HG02885 (cell line): ENCODE measurements at regions not wholly inside any gene's neighbourhood (a gene's known extent, or its start where the extent isn't known, plus 50 kb on each side); places are given as distances from the start of the nearest gene placed in this dataset.
"Not testable (repeated sequence)": the region's sequence is repeated elsewhere in the genome, so short reads cannot be mapped to it uniquely, and the experiment has no call there.

Experiments
- ATAC-seq: cut with Tn5 transposase; IDR thresholded peaks from one replicate; pipeline ENCODE4 v1.9.1; 2021; ENCODE audit warnings: mild to moderate bottlenecking; ENCODE audit not compliant: unreplicated experiment, poor library complexity

DNA sequence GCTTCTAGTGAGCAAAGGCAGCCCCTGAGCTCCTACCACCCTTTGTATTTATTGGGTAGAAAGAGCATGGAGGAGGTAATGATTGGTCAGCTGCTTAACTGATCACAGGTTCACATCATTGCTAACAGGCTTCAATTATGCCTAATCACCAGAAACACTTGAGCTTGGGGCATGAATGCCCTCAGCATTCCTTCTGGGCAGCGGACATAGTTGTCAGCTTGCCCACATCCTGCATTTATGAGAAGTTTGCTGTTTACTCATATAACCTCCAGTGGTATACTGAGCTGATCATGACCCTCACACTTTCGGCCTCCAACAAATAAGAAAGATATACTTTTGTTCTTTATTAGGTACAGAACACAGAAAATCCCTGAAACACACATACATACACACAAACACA is 140.3 kb upstream of the ODAD2 start:
- ATAC-seq, result no peak

DNA sequence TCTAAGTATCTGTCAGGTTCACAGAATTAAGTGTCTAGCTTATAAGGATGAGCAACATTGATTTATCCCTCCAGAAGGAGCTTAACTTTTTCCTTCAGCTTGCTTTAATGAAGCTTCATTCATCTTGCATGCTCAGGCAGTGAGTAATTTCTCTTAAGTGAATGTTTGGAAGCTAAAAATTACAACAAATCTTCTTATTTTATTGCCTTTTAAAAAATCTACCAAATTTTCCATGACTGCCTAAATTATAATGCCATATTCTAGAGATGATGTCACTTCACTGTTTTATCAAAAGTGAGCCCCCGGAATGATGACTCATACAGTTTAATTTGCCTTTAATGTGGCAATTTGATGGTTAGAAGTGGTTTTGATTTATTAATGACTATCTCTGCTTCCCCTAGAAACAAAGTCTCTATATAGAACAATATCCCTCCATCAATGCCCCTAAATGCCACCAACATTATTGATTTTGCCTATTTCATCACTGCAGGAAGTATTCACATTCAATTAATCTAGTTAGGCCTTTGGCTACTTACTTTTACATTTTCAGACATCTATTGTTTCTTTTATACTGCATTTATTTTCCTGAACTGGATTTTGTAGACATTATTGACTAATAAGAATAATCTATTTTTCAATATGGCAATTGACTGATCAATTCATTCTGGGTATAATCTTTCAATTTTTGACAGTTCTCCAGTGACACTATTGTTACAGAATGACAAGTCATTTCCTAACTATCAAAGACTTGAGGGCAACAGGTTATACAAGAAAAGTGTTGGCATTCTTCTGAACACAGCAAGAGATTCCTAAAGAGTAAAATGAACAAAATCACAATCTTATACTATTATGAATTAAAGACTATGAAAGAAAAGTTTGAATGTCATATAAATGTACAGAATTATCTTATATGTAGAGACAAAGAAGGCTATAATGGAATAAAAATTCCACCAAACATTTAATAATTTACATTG is 139.3 kb upstream of the ODAD2 start:
- ATAC-seq, result no peak

- no peak for ATAC-seq
Observed at GRCh38 chr10:28135258-28135657, 136.4 kb upstream of the ODAD2 start.

GRCh38 chr10:28130267-28130666 is 131.4 kb upstream of the ODAD2 start:
- ATAC-seq, result no peak

- no peak for ATAC-seq
Observed at GRCh38 chr10:28127881-28128280, 129.0 kb upstream of the ODAD2 start.

DNA sequence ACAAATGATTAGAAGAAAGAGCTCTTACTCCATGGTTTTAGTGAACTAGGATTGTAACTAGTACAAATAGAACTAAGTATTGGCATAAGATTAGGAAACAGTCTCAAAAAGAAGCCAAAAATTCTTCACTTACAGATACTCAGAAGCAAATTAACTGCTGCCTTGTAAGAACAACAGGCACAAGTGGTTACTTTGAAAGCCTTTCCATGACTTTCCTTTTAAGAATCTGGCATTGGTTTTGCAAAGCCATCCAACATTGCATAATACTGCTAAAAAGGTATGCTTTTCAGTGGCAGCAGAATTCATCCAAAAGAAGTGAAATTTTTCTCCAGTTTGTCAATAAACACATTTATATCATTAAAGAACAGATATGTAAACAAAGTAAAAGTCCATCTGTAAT is 126.8 kb upstream of the ODAD2 start:
- no peak for ATAC-seq

DNA sequence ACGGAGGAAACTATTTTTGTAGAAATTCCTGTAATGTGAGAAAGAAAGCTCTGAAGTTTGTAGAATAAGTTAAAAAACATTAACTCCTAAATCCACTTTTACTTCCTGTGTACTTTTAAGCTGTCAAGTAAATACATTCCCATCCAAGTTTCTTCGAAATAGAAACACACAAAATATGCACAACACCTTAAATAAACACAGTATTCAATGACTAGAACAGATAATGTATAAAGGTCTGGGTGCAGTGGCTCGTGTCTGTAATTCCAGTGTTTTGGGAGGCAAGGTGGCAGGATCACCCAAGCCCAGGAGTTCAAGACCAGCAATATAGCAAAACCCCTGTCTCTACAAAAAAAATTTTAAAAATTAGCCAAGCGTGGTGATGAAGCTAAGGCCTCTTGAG is 121.9 kb upstream of the ODAD2 start:
- ATAC-seq, result no peak

DNA sequence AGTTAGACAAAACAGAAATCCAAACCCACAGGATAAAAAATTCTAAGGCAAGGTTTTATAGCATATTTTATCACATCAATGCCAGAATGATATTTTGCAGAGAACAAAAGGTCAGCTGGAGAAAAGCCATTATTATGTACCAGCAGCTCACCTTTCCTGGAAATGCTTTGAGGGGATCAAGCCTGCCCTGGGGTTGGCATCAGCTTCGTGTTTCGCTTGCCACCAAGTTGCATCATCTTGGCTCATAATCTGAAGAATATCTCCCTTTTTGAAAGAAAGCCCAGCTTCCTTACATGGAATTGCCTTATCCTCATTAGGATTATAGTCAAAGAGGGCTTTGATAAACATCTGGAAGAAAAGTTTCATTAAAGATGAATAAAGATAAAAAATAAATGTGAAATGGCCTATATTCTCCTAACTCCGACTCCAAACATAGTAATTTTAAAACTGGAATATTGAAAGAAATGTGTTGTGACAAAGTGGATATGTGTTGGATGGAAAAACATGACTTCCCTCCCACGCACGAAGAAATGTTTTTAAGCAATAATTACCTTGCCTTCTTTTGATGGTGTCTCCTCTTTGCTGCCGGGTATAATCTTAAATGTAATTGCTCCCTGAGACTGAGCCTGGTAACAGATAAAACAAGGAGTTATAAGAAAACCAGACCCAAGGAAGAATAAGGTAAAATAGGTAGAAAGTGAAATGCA is 121.3 kb upstream of the ODAD2 start:
- ATAC-seq, result no peak

DNA sequence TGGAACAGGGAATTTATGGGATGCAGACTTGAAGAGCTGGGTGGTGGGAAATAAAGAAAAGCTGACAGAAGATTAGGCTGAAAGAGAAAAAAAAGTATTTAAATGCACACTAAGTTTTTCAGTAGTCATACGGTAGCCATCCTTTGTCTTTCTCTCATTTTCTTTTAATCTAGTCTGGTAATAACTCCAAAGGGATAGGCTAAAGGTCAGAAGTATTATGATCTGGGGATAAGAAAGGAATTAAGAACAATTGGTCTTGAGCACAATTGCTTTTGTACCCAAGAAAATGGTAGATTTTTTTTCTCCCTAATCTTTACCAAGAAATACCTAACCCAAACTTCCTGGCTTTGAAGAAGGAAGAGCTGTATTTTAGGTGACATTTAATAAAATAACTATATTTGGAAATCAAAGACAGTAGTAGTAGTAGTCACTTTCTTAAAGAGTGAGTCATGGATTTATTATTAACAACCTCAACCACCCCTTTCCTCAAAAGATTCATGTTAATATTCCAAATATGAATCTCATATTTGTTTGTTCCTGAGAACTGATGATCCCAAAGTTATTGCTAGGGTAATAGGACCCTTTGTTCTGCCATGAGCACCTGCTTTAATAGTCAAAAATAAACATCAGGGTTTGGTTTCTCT is 120.2 kb upstream of the ODAD2 start:
- ATAC-seq, result no peak

DNA sequence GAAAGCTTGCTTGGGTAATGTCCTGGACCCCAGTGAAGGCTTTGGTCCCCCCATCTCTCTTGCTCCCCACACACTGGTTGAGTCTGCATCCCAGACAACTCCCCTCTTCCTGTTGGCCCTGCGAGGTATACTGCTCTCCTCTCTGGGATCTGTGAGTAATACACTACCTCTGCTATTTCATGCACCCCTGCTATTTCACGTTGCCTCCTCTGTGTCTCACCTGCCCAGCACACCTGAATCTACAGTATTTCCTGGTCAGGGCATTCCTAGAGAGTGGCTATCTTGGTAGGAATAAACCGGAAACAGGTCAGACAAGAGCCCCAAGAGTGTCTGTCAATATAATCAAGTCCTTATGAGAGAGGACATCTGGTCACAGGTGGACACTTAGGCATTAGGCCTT is 114.3 kb upstream of the ODAD2 start:
- no peak for ATAC-seq

DNA sequence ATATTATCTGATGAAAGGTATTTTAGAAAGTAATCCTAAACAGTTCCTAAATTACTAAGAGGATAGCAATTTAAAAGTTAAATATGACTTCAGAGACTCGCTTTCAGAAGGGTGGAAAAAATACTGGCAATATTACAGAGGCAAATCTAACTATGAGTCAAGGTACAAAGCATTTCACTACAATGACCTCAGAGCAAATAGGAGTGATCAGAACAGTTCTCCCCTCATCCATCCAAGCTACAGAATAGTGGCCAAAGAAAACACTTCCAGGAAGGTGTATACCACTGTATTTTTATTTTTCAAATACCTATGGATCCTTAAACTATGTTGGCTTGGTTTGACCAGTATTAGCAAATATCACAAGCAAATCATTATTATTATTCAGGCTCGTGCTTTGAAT is 112.8 kb upstream of the ODAD2 start:
- no peak for ATAC-seq

- ATAC-seq, result no peak
Observed at GRCh38 chr10:28105561-28105960, 106.7 kb upstream of the ODAD2 start.

DNA sequence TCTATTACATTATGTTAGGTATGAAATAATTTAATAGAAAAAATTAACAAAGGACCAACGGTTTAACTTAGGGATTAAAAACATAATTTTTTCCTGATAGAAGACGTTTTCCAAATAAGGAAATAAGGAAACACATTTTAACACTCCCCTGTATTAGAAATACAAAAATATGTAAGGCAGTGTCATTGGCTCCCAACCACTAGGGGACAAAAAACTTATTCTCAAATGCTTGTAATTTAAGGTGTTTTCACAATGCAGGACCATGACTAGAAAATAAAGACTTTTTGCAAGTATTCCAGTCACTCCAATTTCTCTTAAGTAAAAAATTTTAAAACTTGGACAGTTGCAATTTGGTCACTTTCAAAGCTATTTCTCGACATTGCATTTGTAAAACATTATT is 98.8 kb upstream of the ODAD2 start:
- ATAC-seq, result no peak

DNA sequence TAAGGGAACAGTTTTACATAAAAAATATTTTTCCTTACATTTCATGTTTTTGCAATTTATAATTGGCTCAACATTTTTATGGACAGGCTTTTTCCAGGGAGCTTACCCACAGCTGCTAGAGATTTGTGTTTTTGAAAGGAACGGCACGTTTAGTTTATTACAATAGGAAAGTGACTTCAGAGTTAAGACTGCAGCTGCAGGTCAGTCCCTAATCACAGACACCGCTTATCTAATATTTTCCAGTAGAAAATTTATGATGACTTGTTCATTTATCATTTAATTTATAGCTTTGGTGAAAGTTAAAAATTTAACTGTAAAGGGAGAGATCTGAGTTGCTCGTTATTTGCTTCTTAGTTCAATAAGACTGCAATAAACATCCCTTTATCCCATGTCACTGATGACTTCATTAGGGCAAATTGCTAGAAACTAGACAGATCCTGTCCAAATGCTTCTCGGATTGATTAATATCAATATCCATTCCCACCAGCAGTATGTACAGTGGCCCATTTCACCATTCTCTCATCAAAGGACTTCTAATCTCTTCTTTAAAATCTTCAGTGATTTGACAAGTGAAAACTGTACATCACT is 97.0 kb upstream of the ODAD2 start:
- no peak for ATAC-seq

DNA sequence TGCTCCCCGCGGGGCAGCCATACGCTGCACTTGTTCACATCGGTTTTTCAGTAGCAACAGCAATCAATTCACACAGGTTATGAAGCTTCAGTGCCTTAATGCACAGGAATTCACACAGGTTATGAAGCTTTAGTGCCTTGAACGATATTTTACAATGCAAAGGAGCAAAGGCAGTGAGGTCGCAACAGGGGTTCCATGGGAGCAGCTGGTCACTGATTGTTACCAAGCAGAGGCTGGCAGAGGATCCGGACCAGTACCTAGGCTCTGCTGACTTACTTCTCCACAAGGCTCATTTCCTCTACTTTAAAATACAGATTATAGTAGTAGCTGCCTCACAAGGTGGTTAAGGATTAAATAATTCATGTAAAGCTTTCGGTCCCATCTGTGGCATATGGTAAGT is 95.2 kb upstream of the ODAD2 start:
- no peak for ATAC-seq

DNA sequence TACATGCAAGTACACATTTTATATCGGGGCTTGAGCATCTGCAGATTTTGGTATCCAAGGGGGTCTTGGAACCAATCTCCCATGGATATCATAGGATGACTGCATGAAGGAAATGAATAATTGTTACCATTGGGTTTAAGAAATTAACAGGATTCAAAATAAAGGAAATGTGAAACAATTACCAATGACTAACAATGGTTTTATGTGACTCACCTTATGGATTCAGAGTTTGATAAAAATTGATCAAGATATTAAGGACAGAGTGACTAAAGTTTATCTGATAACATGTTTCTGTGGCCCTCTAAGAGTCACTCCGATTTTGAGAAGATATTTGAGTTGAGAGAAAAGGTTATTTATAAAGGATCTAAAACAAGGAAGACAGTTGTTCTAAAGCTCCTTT is 93.0 kb upstream of the ODAD2 start:
- no peak for ATAC-seq

GRCh38 chr10:28090506-28090905 is 91.6 kb upstream of the ODAD2 start:
- ATAC-seq, result no peak

- no peak for ATAC-seq
Observed at GRCh38 chr10:28089467-28089866, 90.6 kb upstream of the ODAD2 start.

DNA sequence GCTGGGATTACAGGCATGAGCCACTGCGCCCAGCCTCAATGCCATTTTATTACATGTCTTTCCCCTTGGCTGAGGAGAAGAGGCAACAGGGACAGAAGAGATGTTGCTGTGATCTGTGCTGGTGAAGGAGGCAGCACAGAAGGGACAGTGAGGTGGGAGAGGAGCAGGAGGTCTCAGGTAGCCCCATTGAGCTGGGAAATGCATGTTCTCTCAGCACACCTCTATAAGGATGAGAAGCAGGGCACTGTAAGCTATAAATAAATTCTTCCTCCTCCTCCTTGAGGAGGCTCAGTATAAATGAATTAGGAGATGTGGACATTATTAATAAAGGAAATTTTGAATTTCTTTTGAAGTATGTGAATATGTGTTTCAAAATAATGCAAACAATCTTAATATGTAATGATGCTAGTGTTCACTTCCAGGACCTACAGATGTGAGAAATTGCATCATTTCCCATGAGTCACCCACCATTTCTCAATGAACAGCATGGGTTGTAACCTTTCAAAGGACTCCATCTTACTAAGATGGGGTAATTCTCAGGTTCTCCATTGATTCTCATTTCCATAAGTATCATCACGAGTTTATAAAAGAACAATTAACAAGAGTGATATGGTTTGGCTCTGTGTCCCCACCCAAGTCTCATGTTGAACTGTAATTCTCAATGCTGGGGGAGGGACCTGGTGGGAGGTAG is 88.9 kb upstream of the ODAD2 start:
- ATAC-seq, result no peak

DNA sequence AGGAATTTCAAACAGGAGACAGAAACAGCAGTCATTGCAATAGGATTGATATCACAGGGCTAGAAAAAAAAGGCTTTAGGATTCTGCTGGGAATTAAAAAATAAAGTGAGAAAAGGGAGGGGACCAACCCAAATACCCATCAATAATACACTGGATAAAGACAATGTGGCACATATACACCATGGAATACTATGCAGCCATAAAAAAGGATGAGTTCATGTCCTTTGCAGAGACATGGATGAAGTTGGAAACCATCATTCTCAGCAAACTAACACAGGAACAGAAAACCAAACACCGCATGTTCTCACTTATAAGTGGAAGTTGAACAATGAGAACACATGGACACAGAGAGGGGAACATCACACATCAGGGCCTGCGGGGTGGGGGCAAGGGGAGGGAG is 86.9 kb upstream of the ODAD2 start:
- ATAC-seq, result not testable (repeated sequence)
